ENCODE measurements at regions not wholly inside any gene's neighbourhood (a gene's known extent, or its start where the extent isn't known, plus 50 kb on each side); places are given as distances from the start of the nearest gene placed in this dataset.

GRCh38 chr13:27004326-27004725 lies 167.3 kb downstream of the USP12 start:
- no peak for DNase-seq
- Histone ChIP-seq H3K27ac (ENCODE audit: low read depth, low read length) (no peak overlapping the region), H3K36me3 (ENCODE audit: control insufficient read depth, insufficient read depth, low read length) (no peaks in the 10 kb centered on the region), H3K9ac (ENCODE audit: extremely low read depth, low read length, poor library complexity, severe bottlenecking) (no peak overlapping the region), H3K4me3 (ENCODE audit: low read length) (no peak overlapping the region), H3K9me3 (ENCODE audit: control insufficient read depth, low read length) (no peaks in the 10 kb centered on the region), H3K27me3 (ENCODE audit: control insufficient read depth, insufficient read depth, low read length, poor library complexity, severe bottlenecking) (peaks cover 62% of the 10 kb centered on the region), H3K4me1 (ENCODE audit: control insufficient read depth, insufficient read depth, low read length) (peaks cover 3% of the 10 kb centered on the region)
- Mint-ChIP-seq H3K27me3 (ENCODE audit: insufficient read depth) (peaks cover 63% of the 10 kb centered on the region), H3K36me3 (ENCODE audit: low read depth) (no peaks in the 10 kb centered on the region), H3K27ac (no peak overlapping the region), H3K4me1 (peaks cover 17% of the 10 kb centered on the region), H3K9me3 (no peaks in the 10 kb centered on the region), H3K4me3 (no peak overlapping the region)
- 94 to 96% methylated on average over 3 to 4 of the region's 4 CpGs for WGBS, 2 experiments (ENCODE audit: insufficient coverage in 1 of 2, insufficient read length in 1 of 2)
- TF ChIP-seq, protein P1, sequence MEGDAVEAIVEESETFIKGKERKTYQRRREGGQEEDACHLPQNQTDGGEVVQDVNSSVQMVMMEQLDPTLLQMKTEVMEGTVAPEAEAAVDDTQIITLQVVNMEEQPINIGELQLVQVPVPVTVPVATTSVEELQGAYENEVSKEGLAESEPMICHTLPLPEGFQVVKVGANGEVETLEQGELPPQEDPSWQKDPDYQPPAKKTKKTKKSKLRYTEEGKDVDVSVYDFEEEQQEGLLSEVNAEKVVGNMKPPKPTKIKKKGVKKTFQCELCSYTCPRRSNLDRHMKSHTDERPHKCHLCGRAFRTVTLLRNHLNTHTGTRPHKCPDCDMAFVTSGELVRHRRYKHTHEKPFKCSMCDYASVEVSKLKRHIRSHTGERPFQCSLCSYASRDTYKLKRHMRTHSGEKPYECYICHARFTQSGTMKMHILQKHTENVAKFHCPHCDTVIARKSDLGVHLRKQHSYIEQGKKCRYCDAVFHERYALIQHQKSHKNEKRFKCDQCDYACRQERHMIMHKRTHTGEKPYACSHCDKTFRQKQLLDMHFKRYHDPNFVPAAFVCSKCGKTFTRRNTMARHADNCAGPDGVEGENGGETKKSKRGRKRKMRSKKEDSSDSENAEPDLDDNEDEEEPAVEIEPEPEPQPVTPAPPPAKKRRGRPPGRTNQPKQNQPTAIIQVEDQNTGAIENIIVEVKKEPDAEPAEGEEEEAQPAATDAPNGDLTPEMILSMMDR (conservative IDR thresholded peaks at IDR 0.05) = no peak

GRCh38 chr13:27001705-27002104 lies 169.9 kb downstream of the USP12 start:
- Mint-ChIP-seq H3K9me3 (no peaks in the 10 kb centered on the region), H3K4me3 (no peak overlapping the region), H3K27me3 (ENCODE audit: insufficient read depth) (peaks cover 48% of the 10 kb centered on the region), H3K27ac (no peak overlapping the region), H3K36me3 (ENCODE audit: low read depth) (no peaks in the 10 kb centered on the region), H3K4me1 (peaks cover 10% of the 10 kb centered on the region)
- Histone ChIP-seq H3K4me3 (ENCODE audit: low read length) (no peak overlapping the region), H3K4me1 (ENCODE audit: control insufficient read depth, insufficient read depth, low read length) (peaks cover 3% of the 10 kb centered on the region), H3K9ac (ENCODE audit: extremely low read depth, low read length, poor library complexity, severe bottlenecking) (no peak overlapping the region), H3K27ac (ENCODE audit: low read depth, low read length) (no peak overlapping the region), H3K27me3 (ENCODE audit: control insufficient read depth, insufficient read depth, low read length, poor library complexity, severe bottlenecking) (peaks cover 38% of the 10 kb centered on the region), H3K9me3 (ENCODE audit: control insufficient read depth, low read length) (no peaks in the 10 kb centered on the region), H3K36me3 (ENCODE audit: control insufficient read depth, insufficient read depth, low read length) (no peaks in the 10 kb centered on the region)
- DNase-seq = no peak
- WGBS, 2 experiments (ENCODE audit: insufficient coverage in 1 of 2, insufficient read length in 1 of 2) = 79 to 90% methylated on average over 2 to 6 of the region's 6 CpGs
- TF ChIP-seq, protein P1 (conservative IDR thresholded peaks at IDR 0.05) = no peak

DNA sequence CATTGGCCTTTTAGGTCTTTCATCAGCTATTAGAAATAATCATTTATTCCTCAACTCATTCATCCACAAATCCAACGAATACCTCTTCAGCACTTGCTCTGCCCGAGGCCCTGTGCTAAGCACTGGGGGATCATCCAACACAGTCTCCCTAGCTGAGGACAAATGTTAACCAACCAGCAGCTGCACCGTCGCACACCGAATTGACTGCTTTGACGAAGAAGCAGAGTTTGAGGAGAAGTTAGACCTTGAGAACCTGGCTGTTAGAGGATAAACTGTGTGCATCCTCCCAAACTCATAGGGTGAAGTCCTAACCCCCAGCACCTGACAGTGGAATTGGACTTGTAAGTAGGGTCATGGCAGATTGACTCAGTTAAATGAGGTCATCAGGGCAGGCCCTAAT lies 170.9 kb downstream of the USP12 start:
- Mint-ChIP-seq H3K4me1 (peaks cover 7% of the 10 kb centered on the region), H3K36me3 (ENCODE audit: low read depth) (no peaks in the 10 kb centered on the region), H3K27me3 (ENCODE audit: insufficient read depth) (peaks cover 41% of the 10 kb centered on the region), H3K9me3 (no peaks in the 10 kb centered on the region), H3K4me3 (no peak overlapping the region), H3K27ac (no peak overlapping the region)
- Histone ChIP-seq H3K4me3 (ENCODE audit: low read length) (no peak overlapping the region), H3K9me3 (ENCODE audit: control insufficient read depth, low read length) (peaks cover 4% of the 10 kb centered on the region), H3K27ac (ENCODE audit: low read depth, low read length) (no peak overlapping the region), H3K27me3 (ENCODE audit: control insufficient read depth, insufficient read depth, low read length, poor library complexity, severe bottlenecking) (peaks cover 28% of the 10 kb centered on the region), H3K4me1 (ENCODE audit: control insufficient read depth, insufficient read depth, low read length) (no peaks in the 10 kb centered on the region), H3K9ac (ENCODE audit: extremely low read depth, low read length, poor library complexity, severe bottlenecking) (no peak overlapping the region), H3K36me3 (ENCODE audit: control insufficient read depth, insufficient read depth, low read length) (no peaks in the 10 kb centered on the region)
- 82 to 87% methylated on average over 4 to 6 of the region's 6 CpGs for WGBS, 2 experiments (ENCODE audit: insufficient coverage in 1 of 2, insufficient read length in 1 of 2)
- DNase-seq = no peak
- TF ChIP-seq, protein P1 (conservative IDR thresholded peaks at IDR 0.05) = no peak
